ENCODE measurements at regions not wholly inside any gene's neighbourhood (a gene's known extent, or its start where the extent isn't known, plus 50 kb on each side); places are given as distances from the start of the nearest gene placed in this dataset.

GRCh38 chr7:68267486-68267885 lies 1270.9 kb downstream of the TYW1 start:
- Mint-ChIP-seq H3K36me3 (no peaks in the 10 kb centered on the region), H3K9me3 (peaks cover 4 to 48% (median 23%) of the 10 kb centered on the region in 8 donors), H3K4me1 (no peaks in the 10 kb centered on the region), H3K27me3 (no peaks in the 10 kb centered on the region), H3K4me3 (no peak overlapping the region), H3K27ac (no peak overlapping the region)
- Histone ChIP-seq H3K36me3 (ENCODE audit: insufficient read depth, low read length) (no peaks in the 10 kb centered on the region), H3K27me3 (ENCODE audit: insufficient read depth, low read length) (no peaks in the 10 kb centered on the region), H3K9me3 (ENCODE audit: control insufficient read depth in 1 of 2, low read length in 2 of 2) (no peaks in the 10 kb centered on the region), H3K27ac (ENCODE audit: low read depth, low read length) (no peak overlapping the region), H3K4me1 (ENCODE audit: insufficient read depth, low read length) (no peaks in the 10 kb centered on the region), H3K4me3 (ENCODE audit: low read length in 2 of 2) (no peak overlapping the region)
- ChIA-PET CTCF (ENCODE audit: partially characterized antibody) (no interaction called here), POLR2A (ENCODE audit: partially characterized antibody) (no interaction called here)
- no peak for DNase-seq
- intact Hi-C loops (cut with micrococcal nuclease), result no loop called here

DNA sequence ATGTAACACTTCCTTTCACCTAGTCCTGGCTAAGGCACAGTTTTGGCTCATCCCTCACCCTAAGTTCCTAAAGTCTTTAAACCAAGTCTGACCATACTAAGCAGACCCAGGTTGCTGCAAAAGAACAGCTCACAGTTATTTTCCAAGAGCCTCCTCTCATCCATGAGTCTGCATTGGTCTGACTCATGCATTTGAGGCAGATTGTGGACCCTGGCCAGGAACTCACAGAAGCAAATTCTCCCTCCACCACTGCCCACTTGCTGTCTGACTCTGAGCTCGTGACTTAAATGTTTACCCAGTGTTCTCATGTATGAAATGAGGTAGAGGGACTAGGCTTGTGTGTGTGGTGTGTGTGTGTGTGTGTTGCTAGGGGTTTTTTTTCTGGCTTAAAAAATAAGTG lies 1272.8 kb downstream of the TYW1 start:
- Histone ChIP-seq H3K27ac (ENCODE audit: low read depth, low read length) (no peak overlapping the region), H3K27me3 (ENCODE audit: insufficient read depth, low read length) (no peaks in the 10 kb centered on the region), H3K9me3 (ENCODE audit: control insufficient read depth in 1 of 2, low read length in 2 of 2) (no peaks in the 10 kb centered on the region), H3K4me3 (ENCODE audit: low read length in 2 of 2) (no peak overlapping the region), H3K36me3 (ENCODE audit: insufficient read depth, low read length) (no peaks in the 10 kb centered on the region), H3K4me1 (ENCODE audit: insufficient read depth, low read length) (no peaks in the 10 kb centered on the region)
- H3K27me3 Mint-ChIP-seq, result no peaks in the 10 kb centered on the region
- H3K27ac Mint-ChIP-seq, result no peak overlapping the region
- no peaks in the 10 kb centered on the region for H3K36me3 Mint-ChIP-seq
- intact Hi-C loops (cut with micrococcal nuclease), result no loop called here
- DNase-seq, result no peak
- peaks cover 3 to 36% (median 20%) of the 10 kb centered on the region in 8 donors for H3K9me3 Mint-ChIP-seq
- ChIA-PET CTCF (ENCODE audit: partially characterized antibody) (no interaction called here), POLR2A (ENCODE audit: partially characterized antibody) (no interaction called here)
- no peaks in the 10 kb centered on the region for H3K4me1 Mint-ChIP-seq
- no peak overlapping the region for H3K4me3 Mint-ChIP-seq

GRCh38 chr7:68272507-68272906 lies 1275.9 kb downstream of the TYW1 start:
- no peak overlapping the region for H3K4me3 Mint-ChIP-seq
- Histone ChIP-seq H3K4me3 (ENCODE audit: low read length in 2 of 2) (no peak overlapping the region), H3K36me3 (ENCODE audit: insufficient read depth, low read length) (no peaks in the 10 kb centered on the region), H3K27ac (ENCODE audit: low read depth, low read length) (no peak overlapping the region), H3K4me1 (ENCODE audit: insufficient read depth, low read length) (no peaks in the 10 kb centered on the region), H3K27me3 (ENCODE audit: insufficient read depth, low read length) (no peaks in the 10 kb centered on the region), H3K9me3 (ENCODE audit: control insufficient read depth in 1 of 2, low read length in 2 of 2) (no peaks in the 10 kb centered on the region)
- H3K27ac Mint-ChIP-seq, result no peak overlapping the region
- intact Hi-C loops (cut with micrococcal nuclease), result no loop called here
- no peaks in the 10 kb centered on the region for H3K27me3 Mint-ChIP-seq
- ChIA-PET CTCF (ENCODE audit: partially characterized antibody) (no interaction called here), POLR2A (ENCODE audit: partially characterized antibody) (no interaction called here)
- H3K36me3 Mint-ChIP-seq, result no peaks in the 10 kb centered on the region
- no peak for DNase-seq
- H3K9me3 Mint-ChIP-seq, result peaks cover 1 to 10% (median 6%) of the 10 kb centered on the region in 8 donors
- no peaks in the 10 kb centered on the region for H3K4me1 Mint-ChIP-seq

DNA sequence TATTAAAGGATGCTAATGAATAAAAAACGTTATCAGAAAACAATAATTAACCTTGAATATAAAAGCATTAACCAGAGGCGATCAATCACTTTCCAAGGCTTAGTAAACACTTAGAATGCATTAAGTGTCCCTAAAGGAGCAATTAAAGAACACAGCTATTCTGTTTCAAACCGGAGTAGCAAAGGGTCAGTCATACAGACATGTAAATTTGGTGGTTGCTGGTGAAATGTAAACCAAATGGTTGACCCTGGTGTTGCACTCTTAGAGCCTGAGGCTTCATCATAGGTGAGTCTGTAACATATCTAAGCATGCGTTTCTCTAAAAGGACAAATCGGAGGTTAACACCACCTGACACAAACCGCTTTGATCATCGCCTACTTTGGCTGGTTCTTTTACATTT lies 1280.1 kb downstream of the TYW1 start:
- DNase-seq, result no peak
- Histone ChIP-seq H3K36me3 (ENCODE audit: insufficient read depth, low read length) (no peaks in the 10 kb centered on the region), H3K27me3 (ENCODE audit: insufficient read depth, low read length) (no peaks in the 10 kb centered on the region), H3K27ac (ENCODE audit: low read depth, low read length) (no peak overlapping the region), H3K9me3 (ENCODE audit: control insufficient read depth in 1 of 2, low read length in 2 of 2) (no peaks in the 10 kb centered on the region), H3K4me3 (ENCODE audit: low read length in 2 of 2) (no peak overlapping the region), H3K4me1 (ENCODE audit: insufficient read depth, low read length) (no peaks in the 10 kb centered on the region)
- ChIA-PET POLR2A (ENCODE audit: partially characterized antibody) (no interaction called here), CTCF (ENCODE audit: partially characterized antibody) (no interaction called here)
- H3K9me3 Mint-ChIP-seq, result peaks cover 3 to 13% (median 8%) of the 10 kb centered on the region in 8 donors
- no peaks in the 10 kb centered on the region for H3K27me3 Mint-ChIP-seq
- no peaks in the 10 kb centered on the region for H3K36me3 Mint-ChIP-seq
- H3K27ac Mint-ChIP-seq, result no peak overlapping the region
- intact Hi-C loops (cut with micrococcal nuclease), result no loop called here
- no peaks in the 10 kb centered on the region for H3K4me1 Mint-ChIP-seq
- H3K4me3 Mint-ChIP-seq, result no peak overlapping the region

GRCh38 chr7:68279827-68280400 lies 1283.3 kb downstream of the TYW1 start:
- Mint-ChIP-seq H3K27ac (no peak overlapping the region), H3K4me1 (no peaks in the 10 kb centered on the region), H3K9me3 (peaks cover 0 to 21% (median 9%) of the 10 kb centered on the region in 8 donors), H3K4me3 (no peak overlapping the region), H3K36me3 (no peaks in the 10 kb centered on the region), H3K27me3 (no peaks in the 10 kb centered on the region)
- no peaks in the 10 kb centered on the region for H3K36me3 ChIP-seq (ENCODE audit: insufficient read depth, low read length)
- ChIA-PET POLR2A (ENCODE audit: partially characterized antibody) (no interaction called here), CTCF (ENCODE audit: partially characterized antibody) (no interaction called here)
- H3K9me3 ChIP-seq (ENCODE audit: control insufficient read depth in 1 of 2, low read length in 2 of 2), result no peaks in the 10 kb centered on the region
- no peak overlapping the region for H3K4me3 ChIP-seq (ENCODE audit: low read length in 2 of 2)
- intact Hi-C loops (cut with micrococcal nuclease), result no loop called here
- H3K4me1 ChIP-seq (ENCODE audit: insufficient read depth, low read length), result no peaks in the 10 kb centered on the region
- DNase-seq, result no peak
- no peak overlapping the region for H3K27ac ChIP-seq (ENCODE audit: low read depth, low read length)
- no peaks in the 10 kb centered on the region for H3K27me3 ChIP-seq (ENCODE audit: insufficient read depth, low read length)

- no peak overlapping the region for H3K27ac Mint-ChIP-seq
- intact Hi-C loops (cut with micrococcal nuclease), result no loop called here
- no peaks in the 10 kb centered on the region for H3K4me1 Mint-ChIP-seq
- no peak overlapping the region for H3K27ac ChIP-seq (ENCODE audit: low read depth, low read length)
- H3K4me3 ChIP-seq (ENCODE audit: low read length in 2 of 2), result no peak overlapping the region
- H3K4me1 ChIP-seq (ENCODE audit: insufficient read depth, low read length), result no peaks in the 10 kb centered on the region
- H3K27me3 Mint-ChIP-seq, result no peaks in the 10 kb centered on the region
- H3K36me3 ChIP-seq (ENCODE audit: insufficient read depth, low read length), result no peaks in the 10 kb centered on the region
- H3K27me3 ChIP-seq (ENCODE audit: insufficient read depth, low read length), result no peaks in the 10 kb centered on the region
- DNase-seq, result no peak
- POLR2A ChIA-PET (ENCODE audit: partially characterized antibody), result no interaction called here
- CTCF ChIA-PET (ENCODE audit: partially characterized antibody), result no interaction called here
- no peaks in the 10 kb centered on the region for H3K9me3 ChIP-seq (ENCODE audit: control insufficient read depth in 1 of 2, low read length in 2 of 2)
- peaks cover 0 to 25% (median 12%) of the 10 kb centered on the region in 8 donors for H3K9me3 Mint-ChIP-seq
- H3K36me3 Mint-ChIP-seq, result no peaks in the 10 kb centered on the region
- no peak overlapping the region for H3K4me3 Mint-ChIP-seq
Measured at GRCh38 chr7:68280931-68281330, 1284.3 kb downstream of the TYW1 start.

DNA sequence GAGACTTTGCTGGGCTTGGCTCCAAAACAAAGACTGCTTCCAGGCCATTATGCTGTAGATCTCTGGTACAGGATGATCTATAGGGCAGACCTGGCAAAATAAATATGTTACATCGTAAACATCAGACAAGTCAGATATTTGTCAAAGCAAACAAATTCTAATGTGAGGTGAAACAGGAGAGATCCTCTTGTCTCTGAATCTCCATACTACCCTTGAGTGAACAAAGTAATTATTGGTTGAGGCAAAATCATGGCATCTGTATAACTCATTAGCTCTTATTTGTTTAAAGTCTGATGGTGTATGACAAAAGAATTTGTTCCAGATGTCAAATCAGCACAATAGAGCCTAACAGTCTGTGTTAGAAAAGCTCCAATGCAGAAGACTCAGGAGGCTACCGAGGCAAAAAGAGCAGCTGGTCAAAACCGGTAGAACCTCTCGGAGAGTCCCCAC lies 1291.5 kb downstream of the TYW1 start:
- no peaks in the 10 kb centered on the region for H3K4me1 Mint-ChIP-seq
- Histone ChIP-seq H3K27ac (ENCODE audit: low read depth, low read length) (no peak overlapping the region), H3K27me3 (ENCODE audit: insufficient read depth, low read length) (no peaks in the 10 kb centered on the region), H3K4me3 (ENCODE audit: low read length in 2 of 2) (no peak overlapping the region), H3K4me1 (ENCODE audit: insufficient read depth, low read length) (no peaks in the 10 kb centered on the region), H3K9me3 (ENCODE audit: control insufficient read depth in 1 of 2, low read length in 2 of 2) (no peaks in the 10 kb centered on the region), H3K36me3 (ENCODE audit: insufficient read depth, low read length) (no peaks in the 10 kb centered on the region)
- intact Hi-C loops (cut with micrococcal nuclease), result no loop called here
- no peaks in the 10 kb centered on the region for H3K27me3 Mint-ChIP-seq
- H3K27ac Mint-ChIP-seq, result no peak overlapping the region
- POLR2A ChIA-PET (ENCODE audit: partially characterized antibody), result no interaction called here
- CTCF ChIA-PET (ENCODE audit: partially characterized antibody), result no interaction called here
- no peak overlapping the region for H3K4me3 Mint-ChIP-seq
- no peaks in the 10 kb centered on the region for H3K36me3 Mint-ChIP-seq
- H3K9me3 Mint-ChIP-seq, result peaks cover 2 to 37% (median 19%) of the 10 kb centered on the region in 8 donors
- no peak for DNase-seq

DNA sequence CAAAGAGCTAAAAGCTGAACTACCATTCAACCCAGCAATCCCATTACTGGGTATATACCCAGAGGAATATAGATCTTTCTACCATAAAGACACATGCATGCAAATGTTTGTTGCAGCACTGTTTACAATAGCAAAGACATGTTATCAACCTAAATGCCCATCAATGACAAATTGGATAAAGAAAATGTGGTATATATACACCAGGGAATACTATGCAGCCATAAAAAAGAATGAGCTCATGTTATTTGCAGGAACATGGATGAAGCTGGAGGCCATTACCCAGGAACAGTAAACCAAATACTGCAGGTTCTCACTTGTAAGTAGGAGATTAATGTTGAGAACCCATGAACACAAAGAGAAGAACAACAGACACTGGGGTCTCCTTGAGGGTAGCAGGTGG lies 1295.1 kb downstream of the TYW1 start:
- peaks cover 3 to 36% (median 15%) of the 10 kb centered on the region in 8 donors for H3K9me3 Mint-ChIP-seq
- no peaks in the 10 kb centered on the region for H3K36me3 Mint-ChIP-seq
- no peaks in the 10 kb centered on the region for H3K27me3 Mint-ChIP-seq
- Histone ChIP-seq H3K36me3 (ENCODE audit: insufficient read depth, low read length) (no peaks in the 10 kb centered on the region), H3K27ac (ENCODE audit: low read depth, low read length) (no peak overlapping the region), H3K4me3 (ENCODE audit: low read length in 2 of 2) (no peak overlapping the region), H3K27me3 (ENCODE audit: insufficient read depth, low read length) (no peaks in the 10 kb centered on the region), H3K9me3 (ENCODE audit: control insufficient read depth in 1 of 2, low read length in 2 of 2) (no peaks in the 10 kb centered on the region), H3K4me1 (ENCODE audit: insufficient read depth, low read length) (no peaks in the 10 kb centered on the region)
- ChIA-PET POLR2A (ENCODE audit: partially characterized antibody) (no interaction called here), CTCF (ENCODE audit: partially characterized antibody) (no interaction called here)
- H3K4me1 Mint-ChIP-seq, result no peaks in the 10 kb centered on the region
- no peak for DNase-seq
- no peak overlapping the region for H3K27ac Mint-ChIP-seq
- intact Hi-C loops (cut with micrococcal nuclease), result no loop called here
- no peak overlapping the region for H3K4me3 Mint-ChIP-seq
